HL-60 (cell line): ENCODE measurements at regions not wholly inside any gene's neighbourhood (a gene's known extent, or its start where the extent isn't known, plus 50 kb on each side); places are given as distances from the start of the nearest gene placed in this dataset.
A peak's percentile ranks its signal among the peaks of the same experiment; 100 is the strongest.

Source experiments
- DNase-seq, 2 experiments: peaks; one replicate each; pipeline ENCODE4 v3.0.0-alpha.2; 2010 to 2020; ENCODE audit warnings: low read depth in 1 of 2, low spot score in 1 of 2
- H3K27ac ChIP-seq: fragments of 250-450 bp; sonication (Bioruptor Pico); replicated peaks from 2 replicates; pipeline ENCODE4 v1.5.1; 2020; ENCODE audit warnings: mild to moderate bottlenecking, moderate library complexity
- H3K27me3 ChIP-seq: fragments of 250-450 bp; sonication (Bioruptor Pico); 2 replicates; pipeline ENCODE4 v1.5.1; 2021; ENCODE audit warnings: mild to moderate bottlenecking, moderate library complexity; ENCODE audit not compliant: insufficient read depth, poor library complexity, severe bottlenecking
- H3K4me3 ChIP-seq: replicated peaks from 2 replicates; pipeline ENCODE4 v1.5.1; 2011; ENCODE audit warnings: mild to moderate bottlenecking, control low read depth, low read length; ENCODE audit not compliant: insufficient read depth
- CTCF ChIP-seq: IDR thresholded peaks from one replicate; pipeline ENCODE4 v1.5.1; 2011; ENCODE audit warnings: low read length, control low read depth, inconsistent platforms; ENCODE audit not compliant: insufficient read depth
- GABPA ChIP-seq: IDR thresholded peaks from 2 replicates; pipeline ENCODE4 v1.6.1; 2012; ENCODE audit warnings: low read depth
- POLR2AphosphoS5 ChIP-seq: IDR thresholded peaks from 2 replicates; pipeline ENCODE4 v1.6.1; 2012; ENCODE audit warnings: low read depth
- REST ChIP-seq: IDR thresholded peaks from 2 replicates; pipeline ENCODE4 v1.6.1; 2012; ENCODE audit warnings: low read depth; ENCODE audit not compliant: insufficient replicate concordance
- SPI1 ChIP-seq: IDR thresholded peaks from 2 replicates; pipeline ENCODE4 v1.6.1; 2012; ENCODE audit warnings: low read depth, mild to moderate bottlenecking, borderline replicate concordance

- no peak overlapping the region for H3K27ac ChIP-seq
- no peaks in the 10 kb centered on the region for H3K27me3 ChIP-seq
- no peak for DNase-seq
- no peak for TF ChIP-seq GABPA
- no peak for TF ChIP-seq REST
- no peak overlapping the region for H3K4me3 ChIP-seq
Measured at GRCh38 chr4:138310498-138310897, 68.3 kb upstream of the SLC7A11 start.

- TF ChIP-seq REST (no peak), POLR2AphosphoS5 (no peak), CTCF (no peak), GABPA (no peak), SPI1 (no peak)
- Histone ChIP-seq H3K27ac (no peak overlapping the region), H3K4me3 (no peak overlapping the region), H3K27me3 (no peaks in the 10 kb centered on the region)
- DNase-seq: no peak
Measured at GRCh38 chr4:138308356-138308755, 66.2 kb upstream of the SLC7A11 start.

- TF ChIP-seq SPI1 (peak; percentile 97), CTCF (no peak), REST (no peak), POLR2AphosphoS5 (peak; percentile 51; the same call in 1 of the 2 replicates), GABPA (no peak)
- peak; percentile 88 to 90 for DNase-seq
- Histone ChIP-seq H3K4me3 (no peak overlapping the region), H3K27ac (peak overlapping the region; percentile 64), H3K27me3 (no peaks in the 10 kb centered on the region)
Measured at GRCh38 chr4:138307319-138307718, 65.2 kb upstream of the SLC7A11 start.

GRCh38 chr4:138305050-138305449, 62.9 kb upstream of the SLC7A11 start:
- Histone ChIP-seq H3K4me3 (no peak overlapping the region), H3K27ac (no peak overlapping the region; the same call in 1 of the 2 replicates), H3K27me3 (no peaks in the 10 kb centered on the region)
- TF ChIP-seq GABPA: no peak
- TF ChIP-seq SPI1: no peak
- no peak for TF ChIP-seq CTCF
- no peak for TF ChIP-seq REST
- TF ChIP-seq POLR2AphosphoS5: no peak
- no peak for DNase-seq
